HG03280 (cell line): ENCODE measurements at regions not wholly inside any gene's neighbourhood (a gene's known extent, or its start where the extent isn't known, plus 50 kb on each side); places are given as distances from the start of the nearest gene placed in this dataset.

ENCODE experiments used
- ATAC-seq: cut with Tn5 transposase; IDR thresholded peaks from one replicate; pipeline ENCODE4 v1.9.1; 2021; ENCODE audit warnings: mild to moderate bottlenecking, moderate library complexity; ENCODE audit not compliant: unreplicated experiment

GRCh38 chr6:4308364-4308763, 173.0 kb upstream of the ECI2 start:
- ATAC-seq, result no peak

- ATAC-seq, result no peak
Observed at GRCh38 chr6:4304927-4305455, 169.6 kb upstream of the ECI2 start.

GRCh38 chr6:4303638-4304037, 168.3 kb upstream of the ECI2 start:
- no peak for ATAC-seq

- ATAC-seq, result no peak
Observed at GRCh38 chr6:4302524-4302923, 167.1 kb upstream of the ECI2 start.

- ATAC-seq, result no peak
Observed at GRCh38 chr6:4301871-4302270, 166.5 kb upstream of the ECI2 start.

- ATAC-seq, result no peak
Observed at GRCh38 chr6:4300917-4301316, 165.5 kb upstream of the ECI2 start.

GRCh38 chr6:4299476-4299875, 164.1 kb upstream of the ECI2 start:
- ATAC-seq, result no peak

- no peak for ATAC-seq
Observed at GRCh38 chr6:4297348-4297747, 162.0 kb upstream of the ECI2 start.

GRCh38 chr6:4296552-4296951, 161.2 kb upstream of the ECI2 start:
- ATAC-seq, result no peak

- no peak for ATAC-seq
Observed at GRCh38 chr6:4295783-4296155, 160.4 kb upstream of the ECI2 start.

- ATAC-seq, result no peak
Observed at GRCh38 chr6:4295058-4295782, 159.8 kb upstream of the ECI2 start.

GRCh38 chr6:4294636-4295035, 159.3 kb upstream of the ECI2 start:
- no peak for ATAC-seq

- ATAC-seq, result no peak
Observed at GRCh38 chr6:4291453-4292403, 156.4 kb upstream of the ECI2 start.

GRCh38 chr6:4289770-4290320, 154.5 kb upstream of the ECI2 start:
- ATAC-seq, result no peak

- no peak for ATAC-seq
Observed at GRCh38 chr6:4287811-4288244, 152.5 kb upstream of the ECI2 start.

GRCh38 chr6:4287372-4287771, 152.0 kb upstream of the ECI2 start:
- no peak for ATAC-seq

GRCh38 chr6:4282926-4283325, 147.6 kb upstream of the ECI2 start:
- ATAC-seq, result no peak

GRCh38 chr6:4281341-4282293, 146.2 kb upstream of the ECI2 start:
- no peak for ATAC-seq

GRCh38 chr6:4280707-4281106, 145.3 kb upstream of the ECI2 start:
- no peak for ATAC-seq

- ATAC-seq, result no peak
Observed at GRCh38 chr6:4280031-4280430, 144.7 kb upstream of the ECI2 start.
